Hepatocyte (in vitro differentiated cells): ENCODE measurements at regions not wholly inside any gene's neighbourhood (a gene's known extent, or its start where the extent isn't known, plus 50 kb on each side); places are given as distances from the start of the nearest gene placed in this dataset.

Experiments
- CTCF ChIP-seq: fragments of 200-600 bp; sonication (generic); IDR thresholded peaks from 2 replicates; pipeline ENCODE4 v1.5.1; 2016; ENCODE audit warnings: antibody characterized with exemption, mild to moderate bottlenecking; ENCODE audit not compliant: poor library complexity
- EZH2 ChIP-seq: fragments of 200-600 bp; sonication (generic); IDR thresholded peaks from 2 replicates; pipeline ENCODE4 v1.6.1; 2016; ENCODE audit warnings: antibody characterized with exemption, mild to moderate bottlenecking, borderline replicate concordance

GRCh38 chr2:180876506-180876905 is 103.9 kb upstream of the UBE2E3 start:
- TF ChIP-seq CTCF = no peak
- no peak for TF ChIP-seq EZH2
